ENCODE measurements at regions not wholly inside any gene's neighbourhood (a gene's known extent, or its start where the extent isn't known, plus 50 kb on each side); places are given as distances from the start of the nearest gene placed in this dataset.

GRCh38 chr6:156582509-156582992 is 194.6 kb upstream of the ARID1B start:
- no peak for TF ChIP-seq ZFP30 (CRISPR knock-in tag; IDR thresholded peaks at IDR 0.05)
- TF ChIP-seq PATZ1 (CRISPR knock-in tag; IDR thresholded peaks at IDR 0.05; ENCODE audit: borderline replicate concordance) = no peak
- TF ChIP-seq ZNF565 (CRISPR knock-in tag; conservative IDR thresholded peaks at IDR 0.05; ENCODE audit: low read depth) = no peak
- TF ChIP-seq CREB5 (CRISPR knock-in tag; IDR thresholded peaks at IDR 0.05; ENCODE audit: low read depth) = no peak
- TF ChIP-seq POU6F1 (CRISPR knock-in tag; IDR thresholded peaks at IDR 0.05; ENCODE audit: borderline replicate concordance, low read depth) = no peak
